H1 (cell line): ENCODE measurements at regions not wholly inside any gene's neighbourhood (a gene's known extent, or its start where the extent isn't known, plus 50 kb on each side); places are given as distances from the start of the nearest gene placed in this dataset.

Source experiments
- CHD7 ChIP-seq: fragments of 300-600 bp; sonication (generic); IDR thresholded peaks from 2 replicates; pipeline ENCODE4 v1.7.1; 2012; ENCODE audit warnings: low read length, moderate library complexity, mild to moderate bottlenecking, inconsistent platforms; ENCODE audit not compliant: insufficient replicate concordance
- CTBP2 ChIP-seq: IDR thresholded peaks from 2 replicates; pipeline ENCODE4 v1.7.0; 2011; ENCODE audit warnings: borderline replicate concordance, mild to moderate bottlenecking, moderate library complexity, mixed read lengths, low read length; ENCODE audit not compliant: insufficient read depth, insufficient read length
- TF ChIP-seq, protein P1 (sequence below): IDR thresholded peaks from 2 replicates; pipeline ENCODE4 v1.6.1; 2012; ENCODE audit warnings: low read length, inconsistent platforms

DNA sequence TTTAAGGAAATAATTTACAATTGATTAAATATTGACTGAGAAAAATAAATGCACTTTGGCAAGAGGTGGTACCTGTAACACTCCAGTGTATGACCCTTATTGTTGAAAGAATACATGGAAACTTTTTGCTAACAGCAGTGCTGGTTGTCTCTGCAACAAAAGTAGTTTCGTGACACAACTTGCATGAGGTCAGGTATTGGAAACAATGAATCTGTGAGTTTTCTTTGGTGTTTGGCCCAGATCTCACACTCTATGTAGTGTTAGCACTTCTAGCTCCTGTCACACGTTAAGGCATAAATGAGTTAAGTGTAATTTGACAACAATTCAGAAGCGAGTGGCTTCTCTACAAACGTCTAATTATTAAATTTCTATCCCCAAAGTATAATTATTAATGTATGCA is 137.7 kb upstream of the MDFIC start (continued):
- no peak for TF ChIP-seq CHD7
- no peak for TF ChIP-seq CTBP2
- TF ChIP-seq, protein P1, sequence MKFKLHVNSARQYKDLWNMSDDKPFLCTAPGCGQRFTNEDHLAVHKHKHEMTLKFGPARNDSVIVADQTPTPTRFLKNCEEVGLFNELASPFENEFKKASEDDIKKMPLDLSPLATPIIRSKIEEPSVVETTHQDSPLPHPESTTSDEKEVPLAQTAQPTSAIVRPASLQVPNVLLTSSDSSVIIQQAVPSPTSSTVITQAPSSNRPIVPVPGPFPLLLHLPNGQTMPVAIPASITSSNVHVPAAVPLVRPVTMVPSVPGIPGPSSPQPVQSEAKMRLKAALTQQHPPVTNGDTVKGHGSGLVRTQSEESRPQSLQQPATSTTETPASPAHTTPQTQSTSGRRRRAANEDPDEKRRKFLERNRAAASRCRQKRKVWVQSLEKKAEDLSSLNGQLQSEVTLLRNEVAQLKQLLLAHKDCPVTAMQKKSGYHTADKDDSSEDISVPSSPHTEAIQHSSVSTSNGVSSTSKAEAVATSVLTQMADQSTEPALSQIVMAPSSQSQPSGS = no peak
- TF ChIP-seq, all 59 proteins: peak for 0
